GM12878 (cell line): ENCODE measurements at regions not wholly inside any gene's neighbourhood (a gene's known extent, or its start where the extent isn't known, plus 50 kb on each side); places are given as distances from the start of the nearest gene placed in this dataset.

ENCODE experiments used
- ATAC-seq: fragments of 200-7000 bp; cut with Tn5 transposase; 3 replicates; pipeline ENCODE4 v1.9.1; 2020; ENCODE audit warnings: mild to moderate bottlenecking, moderate library complexity
- BruUV-seq: library from RNA; stranded (reverse); fragments of 400-500 nt; replicated peaks from 2 replicates; lab custom pipeline; 2021; lab: Mats Ljungman, UMichigan
- CTCF ChIA-PET: fragments of 300-600 bp; sonication (Branson Sonifier 250); formaldehyde crosslinking; extraction: SDS; loops from one replicate; lab custom pipeline; 2021; ENCODE audit warnings: inconsistent platforms; lab: Yijun Ruan, JAX
- POLR2A ChIA-PET: fragments of 350-600 bp; formaldehyde crosslinking; extraction: SDS; loops from one replicate; lab custom pipeline; 2021; ENCODE audit warnings: inconsistent platforms; lab: Charles Lee
- RAD21 ChIA-PET: fragments of 300-600 bp; sonication (Branson Sonifier 250); formaldehyde crosslinking; loops from one replicate; lab custom pipeline; 2023; ENCODE audit warnings: antibody characterized with exemption; ENCODE audit not compliant: unreplicated experiment; lab: Charles Lee
- SMC1A ChIA-PET: fragments of 300-600 bp; sonication (Branson Sonifier 250); formaldehyde crosslinking; loops from one replicate; lab custom pipeline; 2023; ENCODE audit not compliant: unreplicated experiment, uncharacterized antibody; lab: Charles Lee
- DNase-seq: peaks from one replicate; pipeline ENCODE4 v3.0.0-alpha.2; 2011; ENCODE audit warnings: low read depth, low spot score
- FAIRE-seq: peaks from 3 replicates; lab custom pipeline; 2011; peaks lifted over from hg19 to GRCh38; lab: Jason Lieb, UNC
- H2AFZ ChIP-seq: 2 replicates; pipeline ENCODE4 v1.6.0; 2011; ENCODE audit warnings: low read depth, low read length, control low read depth; ENCODE audit not compliant: control insufficient read depth
- H3K27ac ChIP-seq: 2 replicates; pipeline ENCODE4 v1.5.1; 2011; ENCODE audit warnings: control low read depth; ENCODE audit not compliant: control insufficient read depth, insufficient read depth
- H3K27me3 ChIP-seq, 2 experiments: replicated peaks in 1 of 2; 2 replicates each; pipeline versions ENCODE4 v1.6.0 to v1.6.1; 2011; ENCODE audit warnings: low read length in 1 of 2; ENCODE audit not compliant: control insufficient read depth in 2 of 2, insufficient read depth in 2 of 2
- H3K36me3 ChIP-seq, 2 experiments: 2 replicates each; pipeline ENCODE4 v1.5.1; 2011; ENCODE audit warnings: low read length in 1 of 2; ENCODE audit not compliant: control insufficient read depth in 2 of 2, insufficient read depth in 2 of 2
- H3K4me1 ChIP-seq: 2 replicates; pipeline ENCODE4 v1.6.1; 2011; ENCODE audit warnings: mild to moderate bottlenecking, low read length, moderate library complexity, mixed read lengths; ENCODE audit not compliant: control insufficient read depth, insufficient read depth
- H3K4me2 ChIP-seq: 2 replicates; pipeline ENCODE4 v1.6.0; 2011; ENCODE audit warnings: control low read depth; ENCODE audit not compliant: control insufficient read depth, insufficient read depth
- H3K4me3 ChIP-seq: fragments of 200-600 bp; sonication (generic); 2 replicates; pipeline ENCODE4 v1.5.1; 2016
- H3K79me2 ChIP-seq: 2 replicates; pipeline ENCODE4 v1.6.0; 2011; ENCODE audit warnings: low read length; ENCODE audit not compliant: control insufficient read depth, insufficient read depth
- H3K9ac ChIP-seq: 2 replicates; pipeline ENCODE4 v1.8.0; 2011; ENCODE audit warnings: low read length, control low read depth, mixed read lengths; ENCODE audit not compliant: control insufficient read depth, insufficient read depth
- H3K9me3 ChIP-seq: replicated peaks from 3 replicates; pipeline ENCODE4 v1.5.1; 2011; ENCODE audit warnings: mild to moderate bottlenecking, low read length; ENCODE audit not compliant: control insufficient read depth, insufficient read depth
- H4K20me1 ChIP-seq: 2 replicates; pipeline ENCODE4 v1.6.0; 2011; ENCODE audit not compliant: control insufficient read depth, insufficient read depth
- RELA ChIP-seq: fragments of 450-650 bp; IDR thresholded peaks from 2 replicates; pipeline ENCODE4 v1.8.0; 2014; ENCODE audit warnings: borderline replicate concordance; ENCODE audit not compliant: partially characterized antibody
- ZNF274 ChIP-seq: IDR thresholded peaks from one replicate; pipeline ENCODE4 v1.8.0; 2011; ENCODE audit not compliant: insufficient read length, insufficient read depth
- WGBS: methylation state at CpG from one replicate; pipeline ENCODE4 v1.1.6; 2016; ENCODE audit warnings: low lambda C conversion rate; ENCODE audit not compliant: insufficient replicate concordance, insufficient coverage; ENCODE audit errors: missing lambda C conversion rate; 5-methylcytosine and 5-hydroxymethylcytosine counted together
- in situ Hi-C: fragments of 300-500 bp; cut with MboI; formaldehyde crosslinking; loops from 9 replicates; pipeline ENCODE4 v1.14.3; 2018; ENCODE audit warnings: mixed read lengths
- intact Hi-C: fragments of 100-400 bp; cut with micrococcal nuclease; formaldehyde crosslinking; loops from one replicate; pipeline ENCODE4 v1.14.2; 2022; ENCODE audit not compliant: unreplicated experiment
- TF ChIP-seq, protein P1 (sequence below): IDR thresholded peaks from 2 replicates; pipeline ENCODE4 v1.6.1; 2012; ENCODE audit warnings: mild to moderate bottlenecking, low read depth, low read length
- TF ChIP-seq, protein P2 (sequence below), 3 experiments: IDR thresholded peaks in 2 of 3; conservative IDR thresholded peaks in 1 of 3; 2 replicates each; pipeline ENCODE4 v1.5.1; 2011; ENCODE audit warnings: low read depth in 3 of 3, low read length in 3 of 3, mild to moderate bottlenecking in 3 of 3, control low read depth in 2 of 3, moderate library complexity in 2 of 3, inconsistent platforms in 1 of 3, mixed read lengths in 1 of 3; ENCODE audit not compliant: control insufficient read depth in 2 of 3, insufficient read depth in 1 of 3; ENCODE audit errors: extremely low read depth in 1 of 3
- TF ChIP-seq, protein P3 (sequence below): fragments of 450-650 bp; formaldehyde crosslinking; IDR thresholded peaks from 2 replicates; pipeline ENCODE4 v1.4.0; 2022; ENCODE audit warnings: mild to moderate bottlenecking, moderate library complexity

DNA sequence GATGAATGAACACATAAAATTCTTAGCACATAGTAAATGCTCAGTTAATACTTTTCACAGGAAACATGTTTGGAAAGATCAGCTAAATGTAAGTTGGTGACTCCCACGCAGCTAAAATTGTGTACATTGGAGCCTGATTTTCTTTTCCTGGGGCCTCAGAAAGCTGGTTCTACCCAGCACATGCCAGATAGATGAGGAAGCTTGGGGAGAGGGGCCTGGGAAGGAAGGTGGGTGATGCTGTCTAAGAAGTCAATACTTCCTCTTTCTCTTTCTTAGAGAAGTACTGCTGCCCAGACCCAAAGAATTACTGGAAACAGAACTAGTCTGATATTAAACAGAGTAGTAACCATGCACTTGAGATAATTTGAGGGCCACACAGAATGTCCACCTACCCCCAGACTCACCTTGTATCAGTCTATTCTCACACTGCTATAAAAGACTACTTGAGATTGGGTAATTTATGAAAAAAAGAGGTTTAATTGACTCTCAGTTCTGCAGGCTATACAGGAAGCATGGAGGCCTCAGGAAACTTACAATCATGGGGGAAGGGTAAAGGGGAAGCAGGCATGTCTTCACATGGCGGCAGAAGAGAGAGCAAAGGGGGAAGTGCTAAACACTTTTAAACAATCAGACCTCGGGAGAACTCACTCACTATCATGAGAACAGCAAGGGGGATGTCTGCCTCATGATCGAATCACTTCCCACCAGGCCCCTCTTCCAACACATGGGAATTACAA, 123.3 kb upstream of the MED13L start:
- intact Hi-C loops, result no loop called here
- Histone ChIP-seq H2AFZ (no peak overlapping the region), H3K27me3 (no peaks in the 10 kb centered on the region), H3K9me3 (peaks cover 18% of the 10 kb centered on the region), H3K27ac (no peak overlapping the region), H3K79me2 (no peaks in the 10 kb centered on the region), H3K4me2 (no peak overlapping the region), H4K20me1 (no peaks in the 10 kb centered on the region), H3K4me3 (no peak overlapping the region), H3K4me1 (no peaks in the 10 kb centered on the region), H3K9ac (no peak overlapping the region), H3K36me3 (no peaks in the 10 kb centered on the region)
- in situ Hi-C loops, result no loop called here
- SMC1A ChIA-PET, result no interaction called here
- DNase-seq (no peak), ATAC-seq (no peak), FAIRE-seq (no peak)
- BruUV-seq, result no TSS peak
- CTCF ChIA-PET, result no interaction called here
- POLR2A ChIA-PET, result no interaction called here
- RAD21 ChIA-PET, result no interaction called here
- 18% methylated on average over 4 of the region's 4 CpGs for WGBS
- TF ChIP-seq ZNF274, result no peak
- TF ChIP-seq, protein P1, sequence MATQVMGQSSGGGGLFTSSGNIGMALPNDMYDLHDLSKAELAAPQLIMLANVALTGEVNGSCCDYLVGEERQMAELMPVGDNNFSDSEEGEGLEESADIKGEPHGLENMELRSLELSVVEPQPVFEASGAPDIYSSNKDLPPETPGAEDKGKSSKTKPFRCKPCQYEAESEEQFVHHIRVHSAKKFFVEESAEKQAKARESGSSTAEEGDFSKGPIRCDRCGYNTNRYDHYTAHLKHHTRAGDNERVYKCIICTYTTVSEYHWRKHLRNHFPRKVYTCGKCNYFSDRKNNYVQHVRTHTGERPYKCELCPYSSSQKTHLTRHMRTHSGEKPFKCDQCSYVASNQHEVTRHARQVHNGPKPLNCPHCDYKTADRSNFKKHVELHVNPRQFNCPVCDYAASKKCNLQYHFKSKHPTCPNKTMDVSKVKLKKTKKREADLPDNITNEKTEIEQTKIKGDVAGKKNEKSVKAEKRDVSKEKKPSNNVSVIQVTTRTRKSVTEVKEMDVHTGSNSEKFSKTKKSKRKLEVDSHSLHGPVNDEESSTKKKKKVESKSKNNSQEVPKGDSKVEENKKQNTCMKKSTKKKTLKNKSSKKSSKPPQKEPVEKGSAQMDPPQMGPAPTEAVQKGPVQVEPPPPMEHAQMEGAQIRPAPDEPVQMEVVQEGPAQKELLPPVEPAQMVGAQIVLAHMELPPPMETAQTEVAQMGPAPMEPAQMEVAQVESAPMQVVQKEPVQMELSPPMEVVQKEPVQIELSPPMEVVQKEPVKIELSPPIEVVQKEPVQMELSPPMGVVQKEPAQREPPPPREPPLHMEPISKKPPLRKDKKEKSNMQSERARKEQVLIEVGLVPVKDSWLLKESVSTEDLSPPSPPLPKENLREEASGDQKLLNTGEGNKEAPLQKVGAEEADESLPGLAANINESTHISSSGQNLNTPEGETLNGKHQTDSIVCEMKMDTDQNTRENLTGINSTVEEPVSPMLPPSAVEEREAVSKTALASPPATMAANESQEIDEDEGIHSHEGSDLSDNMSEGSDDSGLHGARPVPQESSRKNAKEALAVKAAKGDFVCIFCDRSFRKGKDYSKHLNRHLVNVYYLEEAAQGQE, result no peak
- TF ChIP-seq, protein P2, sequence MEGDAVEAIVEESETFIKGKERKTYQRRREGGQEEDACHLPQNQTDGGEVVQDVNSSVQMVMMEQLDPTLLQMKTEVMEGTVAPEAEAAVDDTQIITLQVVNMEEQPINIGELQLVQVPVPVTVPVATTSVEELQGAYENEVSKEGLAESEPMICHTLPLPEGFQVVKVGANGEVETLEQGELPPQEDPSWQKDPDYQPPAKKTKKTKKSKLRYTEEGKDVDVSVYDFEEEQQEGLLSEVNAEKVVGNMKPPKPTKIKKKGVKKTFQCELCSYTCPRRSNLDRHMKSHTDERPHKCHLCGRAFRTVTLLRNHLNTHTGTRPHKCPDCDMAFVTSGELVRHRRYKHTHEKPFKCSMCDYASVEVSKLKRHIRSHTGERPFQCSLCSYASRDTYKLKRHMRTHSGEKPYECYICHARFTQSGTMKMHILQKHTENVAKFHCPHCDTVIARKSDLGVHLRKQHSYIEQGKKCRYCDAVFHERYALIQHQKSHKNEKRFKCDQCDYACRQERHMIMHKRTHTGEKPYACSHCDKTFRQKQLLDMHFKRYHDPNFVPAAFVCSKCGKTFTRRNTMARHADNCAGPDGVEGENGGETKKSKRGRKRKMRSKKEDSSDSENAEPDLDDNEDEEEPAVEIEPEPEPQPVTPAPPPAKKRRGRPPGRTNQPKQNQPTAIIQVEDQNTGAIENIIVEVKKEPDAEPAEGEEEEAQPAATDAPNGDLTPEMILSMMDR (IDR thresholded peaks at IDR 0.05 in 2 of 3, conservative IDR thresholded peaks at IDR 0.05 in 1 of 3; ENCODE audit: control insufficient read depth in 2 of 3, extremely low read depth in 1 of 3, insufficient read depth in 1 of 3, low read depth in 3 of 3, low read length in 3 of 3), result no peak
- no peak for TF ChIP-seq RELA
- TF ChIP-seq, protein P3, sequence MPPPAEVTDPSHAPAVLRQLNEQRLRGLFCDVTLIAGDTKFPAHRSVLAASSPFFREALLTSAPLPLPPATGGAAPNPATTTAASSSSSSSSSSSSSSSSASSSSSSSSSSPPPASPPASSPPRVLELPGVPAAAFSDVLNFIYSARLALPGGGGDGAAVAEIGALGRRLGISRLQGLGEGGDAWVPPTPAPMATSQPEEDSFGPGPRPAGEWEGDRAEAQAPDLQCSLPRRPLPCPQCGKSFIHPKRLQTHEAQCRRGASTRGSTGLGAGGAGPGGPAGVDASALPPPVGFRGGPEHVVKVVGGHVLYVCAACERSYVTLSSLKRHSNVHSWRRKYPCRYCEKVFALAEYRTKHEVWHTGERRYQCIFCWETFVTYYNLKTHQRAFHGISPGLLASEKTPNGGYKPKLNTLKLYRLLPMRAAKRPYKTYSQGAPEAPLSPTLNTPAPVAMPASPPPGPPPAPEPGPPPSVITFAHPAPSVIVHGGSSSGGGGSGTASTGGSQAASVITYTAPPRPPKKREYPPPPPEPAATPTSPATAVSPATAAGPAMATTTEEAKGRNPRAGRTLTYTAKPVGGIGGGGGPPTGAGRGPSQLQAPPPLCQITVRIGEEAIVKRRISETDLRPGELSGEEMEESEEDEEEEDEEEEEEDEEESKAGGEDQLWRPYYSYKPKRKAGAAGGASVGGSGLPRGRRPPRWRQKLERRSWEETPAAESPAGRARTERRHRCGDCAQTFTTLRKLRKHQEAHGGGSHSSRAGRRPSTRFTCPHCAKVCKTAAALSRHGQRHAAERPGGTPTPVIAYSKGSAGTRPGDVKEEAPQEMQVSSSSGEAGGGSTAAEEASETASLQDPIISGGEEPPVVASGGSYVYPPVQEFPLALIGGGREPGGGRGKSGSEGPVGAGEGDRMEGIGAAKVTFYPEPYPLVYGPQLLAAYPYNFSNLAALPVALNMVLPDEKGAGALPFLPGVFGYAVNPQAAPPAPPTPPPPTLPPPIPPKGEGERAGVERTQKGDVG (CRISPR knock-in tag), result no peak
